Left lung (tissue), 4 donors: ENCODE measurements at regions not wholly inside any gene's neighbourhood (a gene's known extent, or its start where the extent isn't known, plus 50 kb on each side); places are given as distances from the start of the nearest gene placed in this dataset.

Experiments used
- ATAC-seq: fragments of 200-7000 bp; cut with Tn5 transposase; one replicate; pipeline ENCODE4 v1.9.1; 2020; ENCODE audit warnings: moderate library complexity
- DNase-seq, 4 donors: peaks; one replicate each; pipeline ENCODE4 v3.0.0-alpha.2; 2013 to 2020
- H3K27ac ChIP-seq, 2 donors: fragments of 200-600 bp; sonication (generic) in 1 of 2; one replicate each; pipeline versions ENCODE4 v1.5.0 to v1.8.0; 2020 to 2021
- H3K27me3 ChIP-seq, 2 donors: fragments of 200-600 bp; sonication (generic) in 1 of 2; one replicate each; pipeline versions ENCODE4 v1.5.0 to v1.8.0; 2020 to 2021
- H3K36me3 ChIP-seq, 2 donors: fragments of 200-600 bp; sonication (generic) in 1 of 2; one replicate each; pipeline versions ENCODE4 v1.5.0 to v1.8.0; 2020 to 2021
- H3K4me1 ChIP-seq, 2 donors: fragments of 200-600 bp; one replicate each; pipeline ENCODE4 v1.8.0; 2021
- H3K4me3 ChIP-seq, 2 donors: fragments of 200-600 bp; sonication (generic) in 1 of 2; one replicate each; pipeline versions ENCODE4 v1.5.0 to v1.8.0; 2020 to 2021; ENCODE audit warnings: mild to moderate bottlenecking in 1 of 2
- H3K9me3 ChIP-seq, 2 donors: fragments of 200-600 bp; sonication (generic) in 1 of 2; one replicate each; pipeline versions ENCODE4 v1.5.0 to v1.8.0; 2020 to 2021
- intact Hi-C, 2 donors: fragments of 100-400 bp; cut with DNase I; formaldehyde crosslinking; loops; one replicate each; pipeline versions ENCODE4 v1.11.2 to v1.14.2; 2022
- TF ChIP-seq, protein P1 (sequence below), 2 donors: fragments of 200-600 bp; sonication (generic) in 1 of 2; IDR thresholded peaks; one replicate each; pipeline versions ENCODE4 v1.5.0 to v1.8.0; 2021; ENCODE audit warnings: antibody characterized with exemption in 2 of 2
- donor health status: DM: no; HTN: yes; CAD: no.
- donor health status: DM: no; HTN: no; CAD: no.

DNA sequence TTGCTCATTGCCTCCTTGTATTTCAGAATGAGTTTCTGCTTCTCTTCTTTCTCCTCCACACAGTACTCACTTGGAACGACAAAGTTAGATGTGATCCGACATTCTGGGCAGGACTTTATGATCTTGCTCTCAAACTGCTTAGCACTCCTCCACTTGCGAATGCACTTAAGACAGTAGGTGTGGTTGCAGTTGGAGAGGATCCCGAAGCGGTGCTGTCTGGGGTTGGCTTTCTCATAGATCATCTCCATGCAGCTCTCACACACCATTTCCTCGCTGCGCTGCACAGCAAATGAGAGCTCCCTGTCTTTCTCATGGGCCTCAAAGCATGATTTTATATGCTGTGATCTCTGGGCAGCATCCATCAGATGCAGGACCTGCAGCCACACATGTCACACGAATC is 245.7 kb downstream of the C12orf50 start:
- intact Hi-C loops = no loop called here
- H3K9me3 ChIP-seq = no peaks in the 10 kb centered on the region
- H3K27ac ChIP-seq = no peak overlapping the region
- H3K36me3 ChIP-seq = no peaks in the 10 kb centered on the region
- no peaks in the 10 kb centered on the region for H3K4me1 ChIP-seq
- no peak overlapping the region for H3K4me3 ChIP-seq
- TF ChIP-seq, protein P1, sequence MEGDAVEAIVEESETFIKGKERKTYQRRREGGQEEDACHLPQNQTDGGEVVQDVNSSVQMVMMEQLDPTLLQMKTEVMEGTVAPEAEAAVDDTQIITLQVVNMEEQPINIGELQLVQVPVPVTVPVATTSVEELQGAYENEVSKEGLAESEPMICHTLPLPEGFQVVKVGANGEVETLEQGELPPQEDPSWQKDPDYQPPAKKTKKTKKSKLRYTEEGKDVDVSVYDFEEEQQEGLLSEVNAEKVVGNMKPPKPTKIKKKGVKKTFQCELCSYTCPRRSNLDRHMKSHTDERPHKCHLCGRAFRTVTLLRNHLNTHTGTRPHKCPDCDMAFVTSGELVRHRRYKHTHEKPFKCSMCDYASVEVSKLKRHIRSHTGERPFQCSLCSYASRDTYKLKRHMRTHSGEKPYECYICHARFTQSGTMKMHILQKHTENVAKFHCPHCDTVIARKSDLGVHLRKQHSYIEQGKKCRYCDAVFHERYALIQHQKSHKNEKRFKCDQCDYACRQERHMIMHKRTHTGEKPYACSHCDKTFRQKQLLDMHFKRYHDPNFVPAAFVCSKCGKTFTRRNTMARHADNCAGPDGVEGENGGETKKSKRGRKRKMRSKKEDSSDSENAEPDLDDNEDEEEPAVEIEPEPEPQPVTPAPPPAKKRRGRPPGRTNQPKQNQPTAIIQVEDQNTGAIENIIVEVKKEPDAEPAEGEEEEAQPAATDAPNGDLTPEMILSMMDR (IDR thresholded peaks at IDR 0.05) = no peak
- DNase-seq (no peak), ATAC-seq (no peak)
- no peaks in the 10 kb centered on the region for H3K27me3 ChIP-seq

DNA sequence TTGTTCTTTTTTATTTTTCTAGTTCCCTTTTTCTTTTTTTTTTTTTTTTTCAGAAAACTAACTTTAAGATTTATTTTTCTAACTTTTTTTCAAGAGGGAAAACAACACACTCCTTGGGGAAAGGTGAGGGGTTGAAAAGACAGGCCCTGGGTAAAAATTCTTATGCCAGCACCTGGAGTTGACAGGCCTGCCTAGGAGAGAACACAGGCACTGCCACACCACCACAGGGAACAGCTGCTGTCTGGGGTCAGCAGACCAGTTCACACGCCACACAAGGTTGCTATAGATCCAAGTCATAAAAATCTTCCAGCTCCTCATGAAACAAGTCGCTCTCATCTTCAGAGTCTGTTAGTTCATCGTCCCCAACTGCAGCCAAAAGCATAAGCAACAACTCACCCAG is 246.4 kb downstream of the C12orf50 start:
- Histone ChIP-seq H3K36me3 (no peaks in the 10 kb centered on the region), H3K4me3 (no peak overlapping the region), H3K27ac (no peak overlapping the region), H3K9me3 (no peaks in the 10 kb centered on the region), H3K4me1 (no peaks in the 10 kb centered on the region), H3K27me3 (no peaks in the 10 kb centered on the region)
- TF ChIP-seq, protein P1 (IDR thresholded peaks at IDR 0.05) = no peak
- no peak for DNase-seq
- no peak for ATAC-seq
- intact Hi-C loops = no loop called here

DNA sequence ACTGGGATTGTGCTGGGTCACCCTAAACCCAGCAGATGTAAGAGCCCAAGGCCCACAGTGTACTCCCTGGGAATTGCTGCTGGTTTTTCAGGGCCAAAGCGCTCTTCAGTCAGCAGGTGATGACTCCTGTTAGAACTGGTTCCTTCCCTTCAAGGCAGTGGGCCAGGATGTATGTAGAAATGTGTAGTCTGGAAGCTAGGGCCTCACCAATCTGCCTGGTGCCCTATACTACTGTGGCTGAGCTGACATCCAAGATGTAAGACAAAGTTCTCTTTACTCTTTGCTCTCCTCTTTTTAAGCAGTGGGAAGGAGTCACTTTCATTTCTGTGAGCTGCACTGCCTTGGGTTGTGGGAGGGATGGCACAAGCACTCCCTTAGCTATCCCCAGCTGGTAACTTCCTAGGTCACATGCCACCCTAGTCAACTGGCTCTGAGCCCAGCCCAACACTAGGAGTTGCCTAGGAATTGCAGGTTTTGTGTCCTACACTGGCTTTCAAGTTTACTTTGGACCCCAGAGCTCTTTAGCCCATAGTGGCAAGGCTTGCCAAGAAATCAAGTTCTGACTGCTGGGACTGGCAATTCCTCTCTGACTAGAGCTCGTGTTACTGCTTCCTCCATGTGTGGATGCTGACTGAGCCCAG is 249.2 kb downstream of the C12orf50 start:
- ATAC-seq = no peak
- TF ChIP-seq, protein P1 (IDR thresholded peaks at IDR 0.05) = no peak
- intact Hi-C loops = no loop called here
- Histone ChIP-seq H3K9me3 (no peaks in the 10 kb centered on the region), H3K27ac (no peak overlapping the region), H3K4me1 (no peaks in the 10 kb centered on the region), H3K36me3 (no peaks in the 10 kb centered on the region), H3K27me3 (no peaks in the 10 kb centered on the region), H3K4me3 (no peak overlapping the region)
- DNase-seq = no peak

DNA sequence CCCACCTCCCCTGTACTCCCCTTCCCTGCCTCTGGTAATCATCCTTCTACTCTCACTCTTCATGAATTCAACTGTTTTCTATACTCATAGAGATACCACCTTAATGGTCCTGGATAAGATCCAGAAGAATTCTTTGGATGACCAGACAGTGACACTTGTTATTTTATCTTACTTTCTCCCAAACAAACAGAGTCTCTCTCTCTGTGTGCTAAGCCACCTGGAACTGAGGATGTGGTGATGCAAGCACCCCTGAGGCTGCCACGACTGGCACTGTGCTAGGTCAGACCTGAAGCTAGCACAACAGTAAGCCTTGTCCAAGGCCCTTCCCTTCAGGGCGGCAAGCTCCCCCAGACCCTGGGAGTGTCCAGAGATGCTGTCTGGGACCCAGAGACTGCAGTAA is 250.2 kb downstream of the C12orf50 start:
- no peaks in the 10 kb centered on the region for H3K9me3 ChIP-seq
- no peak overlapping the region for H3K4me3 ChIP-seq
- intact Hi-C loops = no loop called here
- no peaks in the 10 kb centered on the region for H3K36me3 ChIP-seq
- no peak overlapping the region for H3K27ac ChIP-seq
- H3K27me3 ChIP-seq = no peaks in the 10 kb centered on the region
- TF ChIP-seq, protein P1 (IDR thresholded peaks at IDR 0.05) = no peak
- DNase-seq = peak in 1 of 4 donors; percentile 37
- no peaks in the 10 kb centered on the region for H3K4me1 ChIP-seq
- no peak for ATAC-seq

- H3K27me3 ChIP-seq = no peaks in the 10 kb centered on the region
- DNase-seq = no peak
- no peak overlapping the region for H3K4me3 ChIP-seq
- H3K4me1 ChIP-seq = no peaks in the 10 kb centered on the region
- intact Hi-C loops = no loop called here
- H3K27ac ChIP-seq = no peak overlapping the region
- no peaks in the 10 kb centered on the region for H3K9me3 ChIP-seq
- TF ChIP-seq, protein P1 (IDR thresholded peaks at IDR 0.05) = no peak
- no peak for ATAC-seq
- H3K36me3 ChIP-seq = no peaks in the 10 kb centered on the region
Observed at GRCh38 chr12:87778065-87778464, 251.1 kb downstream of the C12orf50 start.
